HEK293 (cell line): ENCODE measurements at regions not wholly inside any gene's neighbourhood (a gene's known extent, or its start where the extent isn't known, plus 50 kb on each side); places are given as distances from the start of the nearest gene placed in this dataset.
"Not testable (repeated sequence)": the region's sequence is repeated elsewhere in the genome, so short reads cannot be mapped to it uniquely, and the experiment has no call there.

Experiments used
- CTCF ChIP-seq: fragments of 450-650 bp; formaldehyde crosslinking; IDR thresholded peaks from 2 replicates; pipeline ENCODE4 v1.5.1; 2016; ENCODE audit warnings: missing biosample characterization, missing genetic modification characterization
- GLI2 ChIP-seq: fragments of 450-650 bp; formaldehyde crosslinking; IDR thresholded peaks from 2 replicates; pipeline ENCODE4; 2017; ENCODE audit warnings: missing biosample characterization, missing genetic modification characterization, low read depth, borderline replicate concordance
- SETDB1 ChIP-seq: IDR thresholded peaks from one replicate; pipeline ENCODE4 v1.6.1; 2017; ENCODE audit warnings: mild to moderate bottlenecking, low read length, moderate library complexity, mixed read lengths; ENCODE audit not compliant: insufficient read length
- TCF7L2 ChIP-seq: IDR thresholded peaks from 2 replicates; pipeline ENCODE4 v1.6.1; 2011; ENCODE audit warnings: low read depth, mild to moderate bottlenecking, inconsistent platforms, low read length, moderate library complexity, borderline replicate concordance
- YY1 ChIP-seq: fragments of 450-650 bp; formaldehyde crosslinking; IDR thresholded peaks from 2 replicates; pipeline ENCODE4 v1.5.1; 2018; ENCODE audit warnings: missing biosample characterization, missing genetic modification characterization
- ZNF274 ChIP-seq, 2 experiments: fragments of 200-500 bp in 1 of 2; fragments of 450-650 bp in 1 of 2; sonication (Bioruptor generic) in 1 of 2; formaldehyde crosslinking in 1 of 2; IDR thresholded peaks; 2 replicates each; pipeline versions ENCODE4 v1.5.1 to v1.6.1; 2014 to 2016; ENCODE audit warnings: borderline replicate concordance in 1 of 2, inconsistent platforms in 1 of 2, low read length in 1 of 2, missing biosample characterization in 1 of 2, missing genetic modification characterization in 1 of 2
- ZNF785 ChIP-seq: fragments of 450-650 bp; formaldehyde crosslinking; IDR thresholded peaks from 2 replicates; pipeline ENCODE4 v1.5.1; 2016; ENCODE audit warnings: missing biosample characterization, missing genetic modification characterization

- TF ChIP-seq CTCF (tag by site-specific recombination); YY1; TCF7L2; ZNF274 (IDR thresholded peaks at IDR 0.05; ENCODE audit: low read length); ZNF274 (tag by site-specific recombination; IDR thresholded peaks at IDR 0.05; ENCODE audit: borderline replicate concordance); GLI2 (tag by site-specific recombination); ZNF785 (tag by site-specific recombination); SETDB1: not testable (repeated sequence)
Observed at GRCh38 chr6:115746583-115746982, 314.1 kb downstream of the FRK start.
